Type B pancreatic cell (in vitro differentiated cells): ENCODE measurements at regions not wholly inside any gene's neighbourhood (a gene's known extent, or its start where the extent isn't known, plus 50 kb on each side); places are given as distances from the start of the nearest gene placed in this dataset.

Experiments used
- DNase-seq: peaks from one replicate; pipeline ENCODE4 v3.0.0; 2021; ENCODE audit warnings: mixed read lengths; ENCODE audit not compliant: unreplicated experiment; ENCODE audit errors: extremely low spot score
- H3K27ac Mint-ChIP-seq: 2 replicates; pipeline ENCODE4 v1.8.0; 2021; ENCODE audit warnings: mild to moderate bottlenecking, mixed read lengths
- H3K27me3 Mint-ChIP-seq: 2 replicates; pipeline ENCODE4 v1.8.0; 2021; ENCODE audit warnings: mixed read lengths
- H3K36me3 Mint-ChIP-seq: 2 replicates; pipeline ENCODE4 v1.8.0; 2021; ENCODE audit warnings: mixed read lengths
- H3K4me1 Mint-ChIP-seq: one replicate; pipeline ENCODE4 v1.8.0; 2021; ENCODE audit warnings: mixed read lengths; ENCODE audit not compliant: unreplicated experiment
- H3K4me3 Mint-ChIP-seq: 2 replicates; pipeline ENCODE4 v1.8.0; 2021; ENCODE audit warnings: mild to moderate bottlenecking, mixed read lengths
- H3K9me3 Mint-ChIP-seq: 2 replicates; pipeline ENCODE4 v1.8.0; 2021; ENCODE audit warnings: mixed read lengths
- TF ChIP-seq, protein P1 (sequence below): fragments of 200-600 bp; sonication (generic); conservative IDR thresholded peaks from 2 replicates; pipeline ENCODE4 v1.5.0; 2021; ENCODE audit warnings: antibody characterized with exemption, mild to moderate bottlenecking

DNA sequence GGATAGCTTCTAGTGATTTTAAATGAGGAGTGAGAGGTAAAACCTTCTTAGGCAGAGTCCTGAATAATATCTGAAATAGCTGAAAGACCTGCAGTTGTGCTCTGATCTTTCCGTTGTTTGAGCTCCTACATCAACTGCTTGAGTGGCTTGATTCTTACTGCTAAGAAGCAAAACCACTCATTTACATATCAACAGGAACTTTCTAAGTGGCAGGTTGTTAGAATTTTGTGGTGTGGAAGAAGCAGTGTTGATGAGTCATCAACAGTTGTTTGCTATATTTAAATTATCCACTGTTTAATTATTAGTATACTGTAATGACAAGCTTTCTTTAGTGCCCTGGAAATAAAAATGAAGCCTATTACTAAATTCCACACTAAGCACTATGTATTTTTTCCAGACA lies 689.5 kb downstream of the DNAJB9 start:
- TF ChIP-seq, protein P1, sequence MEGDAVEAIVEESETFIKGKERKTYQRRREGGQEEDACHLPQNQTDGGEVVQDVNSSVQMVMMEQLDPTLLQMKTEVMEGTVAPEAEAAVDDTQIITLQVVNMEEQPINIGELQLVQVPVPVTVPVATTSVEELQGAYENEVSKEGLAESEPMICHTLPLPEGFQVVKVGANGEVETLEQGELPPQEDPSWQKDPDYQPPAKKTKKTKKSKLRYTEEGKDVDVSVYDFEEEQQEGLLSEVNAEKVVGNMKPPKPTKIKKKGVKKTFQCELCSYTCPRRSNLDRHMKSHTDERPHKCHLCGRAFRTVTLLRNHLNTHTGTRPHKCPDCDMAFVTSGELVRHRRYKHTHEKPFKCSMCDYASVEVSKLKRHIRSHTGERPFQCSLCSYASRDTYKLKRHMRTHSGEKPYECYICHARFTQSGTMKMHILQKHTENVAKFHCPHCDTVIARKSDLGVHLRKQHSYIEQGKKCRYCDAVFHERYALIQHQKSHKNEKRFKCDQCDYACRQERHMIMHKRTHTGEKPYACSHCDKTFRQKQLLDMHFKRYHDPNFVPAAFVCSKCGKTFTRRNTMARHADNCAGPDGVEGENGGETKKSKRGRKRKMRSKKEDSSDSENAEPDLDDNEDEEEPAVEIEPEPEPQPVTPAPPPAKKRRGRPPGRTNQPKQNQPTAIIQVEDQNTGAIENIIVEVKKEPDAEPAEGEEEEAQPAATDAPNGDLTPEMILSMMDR = no peak
- no peak for DNase-seq
- Mint-ChIP-seq H3K4me1 (no peaks in the 10 kb centered on the region), H3K27me3 (no peaks in the 10 kb centered on the region), H3K27ac (no peak overlapping the region), H3K36me3 (no peaks in the 10 kb centered on the region), H3K4me3 (no peak overlapping the region), H3K9me3 (no peaks in the 10 kb centered on the region)

DNA sequence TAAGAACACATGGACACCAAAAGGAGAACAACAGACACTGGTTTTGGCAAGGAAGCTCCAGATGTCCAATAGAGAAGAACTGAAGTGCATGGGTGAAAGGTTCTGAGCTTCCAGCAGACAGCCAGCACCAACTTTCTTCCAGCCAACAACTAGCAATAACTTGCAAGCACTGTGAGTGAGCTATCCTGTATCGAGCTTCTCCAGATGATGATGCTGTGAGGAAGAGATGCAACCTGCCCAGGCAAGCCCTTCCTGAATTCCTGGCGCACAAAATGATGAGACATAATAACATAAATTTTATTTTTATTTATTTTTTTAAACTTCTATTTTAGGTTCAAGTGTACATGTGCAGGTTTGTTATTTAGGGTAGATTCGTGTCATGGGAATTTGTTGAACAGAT lies 692.1 kb downstream of the DNAJB9 start:
- Mint-ChIP-seq H3K27me3 (no peaks in the 10 kb centered on the region), H3K4me1 (no peaks in the 10 kb centered on the region), H3K36me3 (no peaks in the 10 kb centered on the region), H3K27ac (no peak overlapping the region), H3K9me3 (no peaks in the 10 kb centered on the region), H3K4me3 (no peak overlapping the region)
- DNase-seq = no peak
- TF ChIP-seq, protein P1 = no peak

DNA sequence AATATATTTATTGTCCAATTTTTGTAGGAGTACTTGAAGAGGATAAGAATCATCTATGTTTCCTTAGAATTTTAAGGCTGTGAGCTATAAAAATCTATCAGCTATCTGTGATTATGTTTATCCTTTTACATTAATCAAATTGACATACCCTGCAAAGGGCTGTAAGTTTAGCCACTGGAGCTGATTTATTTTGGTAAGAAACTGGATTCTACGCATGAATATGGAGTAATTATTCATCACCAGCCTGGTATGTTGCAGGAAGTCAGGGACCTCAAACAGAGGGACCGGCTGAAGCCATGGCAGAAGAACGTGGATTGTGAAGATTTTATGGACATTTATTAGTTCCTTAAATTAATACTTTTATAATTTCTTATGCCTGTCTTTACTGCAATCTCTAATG lies 696.9 kb downstream of the DNAJB9 start:
- no peak overlapping the region for H3K27ac Mint-ChIP-seq
- H3K4me3 Mint-ChIP-seq = no peak overlapping the region
- H3K4me1 Mint-ChIP-seq = no peaks in the 10 kb centered on the region
- TF ChIP-seq, protein P1 = no peak
- no peaks in the 10 kb centered on the region for H3K36me3 Mint-ChIP-seq
- no peak for DNase-seq
- H3K27me3 Mint-ChIP-seq = no peaks in the 10 kb centered on the region
- peaks cover 5% of the 10 kb centered on the region for H3K9me3 Mint-ChIP-seq

DNA sequence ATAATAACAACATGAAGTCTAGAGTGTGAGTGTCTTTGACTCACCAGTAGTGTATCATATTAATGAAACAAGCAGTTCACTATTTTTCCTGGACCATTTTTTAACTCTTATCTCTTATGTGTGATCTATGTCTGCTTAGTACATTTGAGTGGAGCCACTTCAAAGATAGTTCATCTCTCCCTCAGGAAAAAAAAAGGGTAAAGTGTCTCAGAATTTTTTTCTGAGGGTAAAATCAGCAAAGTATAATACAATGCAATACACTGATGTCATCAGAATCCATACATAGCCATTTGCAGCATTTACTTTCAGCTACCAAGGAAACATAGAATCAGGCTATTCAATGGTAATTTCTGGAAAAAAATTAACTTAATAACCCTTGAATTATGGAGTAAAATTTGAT lies 706.7 kb downstream of the DNAJB9 start:
- Mint-ChIP-seq H3K4me1 (no peaks in the 10 kb centered on the region), H3K27ac (no peak overlapping the region), H3K4me3 (no peak overlapping the region), H3K27me3 (no peaks in the 10 kb centered on the region), H3K36me3 (no peaks in the 10 kb centered on the region), H3K9me3 (no peaks in the 10 kb centered on the region)
- TF ChIP-seq, protein P1 = no peak
- no peak for DNase-seq

DNA sequence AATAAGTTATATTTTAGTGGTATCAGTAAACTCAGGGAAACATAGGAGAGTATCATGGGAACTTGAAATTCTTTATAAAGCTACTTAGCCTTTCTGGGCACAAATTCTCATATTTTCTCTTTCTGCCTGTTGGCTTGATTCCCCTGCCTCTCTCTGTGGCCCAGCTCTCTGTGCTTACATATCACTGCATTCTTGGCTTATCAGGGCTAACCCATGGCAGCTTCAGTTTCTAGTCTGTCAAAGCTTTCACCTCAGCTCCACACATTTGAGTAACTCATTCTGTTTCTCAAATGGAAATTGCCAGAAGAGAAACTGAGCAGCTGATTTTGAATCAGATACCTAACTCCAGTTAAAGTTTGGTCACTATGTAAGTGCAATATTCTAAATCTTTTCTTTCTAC lies 713.1 kb downstream of the DNAJB9 start:
- Mint-ChIP-seq H3K9me3 (peaks cover 10% of the 10 kb centered on the region), H3K36me3 (no peaks in the 10 kb centered on the region), H3K27ac (no peak overlapping the region), H3K27me3 (no peaks in the 10 kb centered on the region), H3K4me1 (no peaks in the 10 kb centered on the region), H3K4me3 (no peak overlapping the region)
- DNase-seq = no peak
- TF ChIP-seq, protein P1 = no peak

DNA sequence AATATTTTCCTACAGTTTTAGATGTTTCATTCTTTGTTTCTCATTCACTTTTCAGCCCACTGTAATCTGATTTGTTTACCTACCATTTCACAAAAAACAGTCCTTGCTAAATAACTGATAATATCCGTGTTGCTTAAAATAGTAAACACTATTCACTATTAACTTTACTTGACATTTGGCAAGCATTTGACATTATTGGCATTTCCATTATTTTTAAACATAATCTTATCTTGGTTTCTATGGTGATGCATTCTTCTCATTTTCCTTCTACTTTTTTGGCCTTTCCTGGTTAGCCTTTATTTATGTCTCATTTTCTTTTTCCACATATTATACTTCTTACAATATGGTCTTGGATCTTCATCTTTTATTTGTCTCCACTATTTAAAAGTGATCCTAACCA lies 715.3 kb downstream of the DNAJB9 start:
- Mint-ChIP-seq H3K27ac (no peak overlapping the region), H3K4me3 (no peak overlapping the region), H3K36me3 (no peaks in the 10 kb centered on the region), H3K9me3 (peaks cover 10% of the 10 kb centered on the region), H3K4me1 (no peaks in the 10 kb centered on the region), H3K27me3 (no peaks in the 10 kb centered on the region)
- DNase-seq = no peak
- TF ChIP-seq, protein P1 = no peak
